Vagina (tissue), 2 donors: ENCODE measurements at regions not wholly inside any gene's neighbourhood (a gene's known extent, or its start where the extent isn't known, plus 50 kb on each side); places are given as distances from the start of the nearest gene placed in this dataset.

Experiments
- POLR2AphosphoS5 ChIP-seq, 2 donors: sonication (generic); formaldehyde crosslinking; IDR thresholded peaks; one replicate each; pipeline ENCODE4 v1.9.0; 2017; ENCODE audit warnings: antibody characterized with exemption in 2 of 2, mild to moderate bottlenecking in 2 of 2, low read depth in 1 of 2; ENCODE audit not compliant: insufficient read depth in 1 of 2
- TF ChIP-seq, protein P1 (sequence below), 3 experiments: fragments of 450-650 bp in 2 of 3; fragments of 200-600 bp in 1 of 3; sonication (generic) in 1 of 3; IDR thresholded peaks; one replicate each; pipeline ENCODE4 v1.5.1; 2017 to 2019; ENCODE audit warnings: antibody characterized with exemption in 3 of 3, mild to moderate bottlenecking in 2 of 3, moderate library complexity in 2 of 3

DNA sequence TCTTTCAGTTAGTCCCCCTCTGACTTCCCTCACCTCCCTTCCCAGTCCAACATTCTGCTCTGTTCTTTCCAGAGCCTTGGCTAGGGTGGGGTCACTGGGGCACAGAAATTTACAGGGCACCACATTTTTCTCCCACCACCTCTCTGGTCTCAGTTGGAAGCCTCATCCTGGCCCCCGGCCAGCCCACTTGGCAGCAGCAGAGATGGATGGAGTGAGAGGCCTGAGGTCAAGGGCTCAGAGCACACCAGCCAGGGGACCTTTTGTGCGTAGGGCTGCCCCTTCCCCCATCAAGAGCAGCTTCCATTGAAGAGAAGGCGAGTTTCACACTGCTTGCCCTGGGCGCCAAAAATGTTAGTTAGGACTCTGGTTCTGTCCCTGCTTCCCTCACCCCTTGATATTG lies 230.9 kb downstream of the SOX3 start:
- TF ChIP-seq, protein P1, sequence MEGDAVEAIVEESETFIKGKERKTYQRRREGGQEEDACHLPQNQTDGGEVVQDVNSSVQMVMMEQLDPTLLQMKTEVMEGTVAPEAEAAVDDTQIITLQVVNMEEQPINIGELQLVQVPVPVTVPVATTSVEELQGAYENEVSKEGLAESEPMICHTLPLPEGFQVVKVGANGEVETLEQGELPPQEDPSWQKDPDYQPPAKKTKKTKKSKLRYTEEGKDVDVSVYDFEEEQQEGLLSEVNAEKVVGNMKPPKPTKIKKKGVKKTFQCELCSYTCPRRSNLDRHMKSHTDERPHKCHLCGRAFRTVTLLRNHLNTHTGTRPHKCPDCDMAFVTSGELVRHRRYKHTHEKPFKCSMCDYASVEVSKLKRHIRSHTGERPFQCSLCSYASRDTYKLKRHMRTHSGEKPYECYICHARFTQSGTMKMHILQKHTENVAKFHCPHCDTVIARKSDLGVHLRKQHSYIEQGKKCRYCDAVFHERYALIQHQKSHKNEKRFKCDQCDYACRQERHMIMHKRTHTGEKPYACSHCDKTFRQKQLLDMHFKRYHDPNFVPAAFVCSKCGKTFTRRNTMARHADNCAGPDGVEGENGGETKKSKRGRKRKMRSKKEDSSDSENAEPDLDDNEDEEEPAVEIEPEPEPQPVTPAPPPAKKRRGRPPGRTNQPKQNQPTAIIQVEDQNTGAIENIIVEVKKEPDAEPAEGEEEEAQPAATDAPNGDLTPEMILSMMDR (IDR thresholded peaks at IDR 0.05), result no peak
- TF ChIP-seq POLR2AphosphoS5 (IDR thresholded peaks at IDR 0.05; ENCODE audit: insufficient read depth in 1 of 2, low read depth in 1 of 2), result no peak
